ENCODE measurements at regions not wholly inside any gene's neighbourhood (a gene's known extent, or its start where the extent isn't known, plus 50 kb on each side); places are given as distances from the start of the nearest gene placed in this dataset.

DNA sequence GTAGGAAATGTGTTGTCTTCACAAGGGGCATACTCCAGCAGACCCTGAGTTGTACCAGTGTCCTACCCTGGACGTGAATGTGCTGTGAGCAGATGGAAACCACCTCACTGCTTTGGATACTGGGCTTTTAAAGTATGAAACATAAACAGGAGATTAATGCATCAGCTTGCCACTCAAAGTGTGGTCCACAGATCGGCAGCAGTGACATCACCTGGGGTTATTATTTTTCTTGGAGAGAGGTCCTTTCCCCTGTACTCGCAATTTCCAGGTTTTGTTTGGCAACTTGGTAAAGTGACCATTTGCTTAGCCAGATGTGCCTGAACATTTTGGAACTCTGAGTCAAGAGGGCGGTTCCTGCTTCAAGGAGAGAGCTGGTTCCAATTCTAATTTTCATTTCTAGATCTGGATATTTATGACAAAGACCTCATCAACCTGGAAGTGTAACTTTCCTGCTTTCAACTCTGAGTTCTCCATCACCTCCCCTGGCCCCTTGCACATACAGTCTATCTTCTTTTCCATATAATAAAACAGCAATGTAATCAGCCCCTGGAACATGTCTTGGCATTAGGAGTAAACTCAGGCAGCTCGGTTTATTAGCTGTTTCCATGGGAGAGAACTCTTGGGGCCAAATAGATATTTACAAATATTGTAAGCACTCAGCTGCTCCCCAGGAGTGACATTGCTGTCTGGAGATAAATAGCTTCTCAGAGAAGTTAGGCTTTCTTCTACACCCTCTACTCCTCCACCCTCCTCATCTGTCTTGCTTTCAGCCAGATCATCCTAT lies 237.0 kb upstream of the TBX3 start:
- TF ChIP-seq, protein P1, sequence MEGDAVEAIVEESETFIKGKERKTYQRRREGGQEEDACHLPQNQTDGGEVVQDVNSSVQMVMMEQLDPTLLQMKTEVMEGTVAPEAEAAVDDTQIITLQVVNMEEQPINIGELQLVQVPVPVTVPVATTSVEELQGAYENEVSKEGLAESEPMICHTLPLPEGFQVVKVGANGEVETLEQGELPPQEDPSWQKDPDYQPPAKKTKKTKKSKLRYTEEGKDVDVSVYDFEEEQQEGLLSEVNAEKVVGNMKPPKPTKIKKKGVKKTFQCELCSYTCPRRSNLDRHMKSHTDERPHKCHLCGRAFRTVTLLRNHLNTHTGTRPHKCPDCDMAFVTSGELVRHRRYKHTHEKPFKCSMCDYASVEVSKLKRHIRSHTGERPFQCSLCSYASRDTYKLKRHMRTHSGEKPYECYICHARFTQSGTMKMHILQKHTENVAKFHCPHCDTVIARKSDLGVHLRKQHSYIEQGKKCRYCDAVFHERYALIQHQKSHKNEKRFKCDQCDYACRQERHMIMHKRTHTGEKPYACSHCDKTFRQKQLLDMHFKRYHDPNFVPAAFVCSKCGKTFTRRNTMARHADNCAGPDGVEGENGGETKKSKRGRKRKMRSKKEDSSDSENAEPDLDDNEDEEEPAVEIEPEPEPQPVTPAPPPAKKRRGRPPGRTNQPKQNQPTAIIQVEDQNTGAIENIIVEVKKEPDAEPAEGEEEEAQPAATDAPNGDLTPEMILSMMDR (conservative IDR thresholded peaks at IDR 0.05; ENCODE audit: low read length): no peak
- TF ChIP-seq EZH2phosphoT487 (IDR thresholded peaks at IDR 0.05; ENCODE audit: borderline replicate concordance): no peak

Data from Loucy (cell line).